ENCODE measurements at regions not wholly inside any gene's neighbourhood (a gene's known extent, or its start where the extent isn't known, plus 50 kb on each side); places are given as distances from the start of the nearest gene placed in this dataset.
"Not testable (repeated sequence)": the region's sequence is repeated elsewhere in the genome, so short reads cannot be mapped to it uniquely, and the experiment has no call there.

- DNase-seq (ENCODE audit: low read depth in 2 of 2): no peak
Measured at GRCh38 chr3:18189282-18190050, 235.7 kb downstream of the SATB1 start.

- DNase-seq (ENCODE audit: low read depth in 2 of 2): no peak
Measured at GRCh38 chr3:18188491-18188890, 236.6 kb downstream of the SATB1 start.

GRCh38 chr3:18185624-18186023 lies 239.5 kb downstream of the SATB1 start:
- no peak for DNase-seq (ENCODE audit: low read depth in 2 of 2)

- DNase-seq (ENCODE audit: low read depth in 2 of 2): not testable (repeated sequence)
Measured at GRCh38 chr3:18182923-18183322, 242.2 kb downstream of the SATB1 start.

GRCh38 chr3:18179521-18179920 lies 245.6 kb downstream of the SATB1 start:
- no peak for DNase-seq (ENCODE audit: low read depth in 2 of 2)

- DNase-seq (ENCODE audit: low read depth in 2 of 2): no peak
Measured at GRCh38 chr3:18177271-18177670, 247.9 kb downstream of the SATB1 start.

GRCh38 chr3:18173891-18174290 lies 251.2 kb downstream of the SATB1 start:
- DNase-seq (ENCODE audit: low read depth in 2 of 2): not testable (repeated sequence)

GRCh38 chr3:18159681-18160080 lies 265.5 kb downstream of the SATB1 start:
- DNase-seq (ENCODE audit: low read depth in 2 of 2): no peak

GRCh38 chr3:18153571-18154173 lies 271.5 kb downstream of the SATB1 start:
- no peak for DNase-seq (ENCODE audit: low read depth in 2 of 2)

- no peak for DNase-seq (ENCODE audit: low read depth in 2 of 2)
Measured at GRCh38 chr3:18151199-18151598, 273.9 kb downstream of the SATB1 start.

- DNase-seq (ENCODE audit: low read depth in 2 of 2): no peak
Measured at GRCh38 chr3:18149935-18150334, 275.2 kb downstream of the SATB1 start.

- no peak for DNase-seq (ENCODE audit: low read depth in 2 of 2)
Measured at GRCh38 chr3:18149386-18149785, 275.8 kb downstream of the SATB1 start.

- no peak for DNase-seq (ENCODE audit: low read depth in 2 of 2)
Measured at GRCh38 chr3:18144571-18144970, 280.6 kb downstream of the SATB1 start.

- DNase-seq (ENCODE audit: low read depth in 2 of 2): no peak
Measured at GRCh38 chr3:18143258-18143780, 281.8 kb downstream of the SATB1 start.

GRCh38 chr3:18137958-18138357 lies 287.2 kb downstream of the SATB1 start:
- DNase-seq (ENCODE audit: low read depth in 2 of 2): no peak

- no peak for DNase-seq (ENCODE audit: low read depth in 2 of 2)
Measured at GRCh38 chr3:18135060-18135814, 289.9 kb downstream of the SATB1 start.

- no peak for DNase-seq (ENCODE audit: low read depth in 2 of 2)
Measured at GRCh38 chr3:18134386-18135059, 290.6 kb downstream of the SATB1 start.

- no peak for DNase-seq (ENCODE audit: low read depth in 2 of 2)
Measured at GRCh38 chr3:18132991-18133390, 292.1 kb downstream of the SATB1 start.

GRCh38 chr3:18127859-18128681 lies 297.1 kb downstream of the SATB1 start:
- DNase-seq (ENCODE audit: low read depth in 2 of 2): no peak

GRCh38 chr3:18127174-18127858 lies 297.8 kb downstream of the SATB1 start:
- DNase-seq (ENCODE audit: low read depth in 2 of 2): no peak
